GM21723 (cell line): ENCODE measurements at regions not wholly inside any gene's neighbourhood (a gene's known extent, or its start where the extent isn't known, plus 50 kb on each side); places are given as distances from the start of the nearest gene placed in this dataset.
"Not testable (repeated sequence)": the region's sequence is repeated elsewhere in the genome, so short reads cannot be mapped to it uniquely, and the experiment has no call there.

Experiments
- ATAC-seq: cut with Tn5 transposase; IDR thresholded peaks from one replicate; pipeline ENCODE4 v1.9.1; 2021; ENCODE audit warnings: mild to moderate bottlenecking, moderate library complexity; ENCODE audit not compliant: unreplicated experiment

GRCh38 chr6:150764334-150765066 is 101.0 kb upstream of the MTHFD1L start:
- no peak for ATAC-seq

- ATAC-seq = peak; percentile 96
Measured at GRCh38 chr6:150765067-150765764, 100.3 kb upstream of the MTHFD1L start.

DNA sequence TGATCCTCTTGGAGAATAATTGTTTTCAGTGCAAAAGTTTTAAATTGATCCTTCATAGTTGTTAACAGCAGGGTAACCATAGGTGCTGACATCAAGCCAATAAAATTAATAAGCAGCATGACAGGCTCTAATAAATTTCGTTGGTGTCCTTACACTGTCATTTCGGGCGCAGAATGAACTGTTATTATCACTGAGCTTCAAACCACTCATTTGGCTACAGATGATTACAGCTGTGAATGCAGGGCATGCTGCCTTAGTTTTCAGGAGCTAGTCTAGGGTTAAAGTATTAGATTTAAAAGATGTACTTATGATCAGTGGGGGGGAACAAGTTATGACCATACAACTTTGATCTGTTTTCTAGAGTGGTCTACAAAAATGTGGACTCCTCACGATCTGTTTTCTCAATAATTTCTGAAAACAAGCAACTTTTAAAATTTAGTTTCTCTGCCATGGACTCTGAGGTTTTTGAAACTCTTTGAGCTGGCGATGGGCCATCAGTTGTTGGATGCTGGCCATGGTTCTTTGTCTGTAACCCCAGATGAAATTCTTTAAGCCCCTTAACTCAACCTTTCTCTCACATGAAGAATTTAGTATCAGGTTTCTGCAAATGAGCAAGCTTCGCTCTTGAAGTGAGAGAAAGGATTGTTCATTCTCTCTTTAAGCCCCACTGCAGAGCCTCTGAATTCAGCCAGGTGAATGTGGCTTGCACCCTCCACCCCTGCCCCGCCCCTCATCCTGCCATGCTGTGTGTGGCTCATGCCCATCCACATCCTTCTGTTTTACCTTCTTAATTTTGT is 99.1 kb upstream of the MTHFD1L start:
- no peak for ATAC-seq

GRCh38 chr6:150767161-150767560 is 98.3 kb upstream of the MTHFD1L start:
- ATAC-seq = no peak

DNA sequence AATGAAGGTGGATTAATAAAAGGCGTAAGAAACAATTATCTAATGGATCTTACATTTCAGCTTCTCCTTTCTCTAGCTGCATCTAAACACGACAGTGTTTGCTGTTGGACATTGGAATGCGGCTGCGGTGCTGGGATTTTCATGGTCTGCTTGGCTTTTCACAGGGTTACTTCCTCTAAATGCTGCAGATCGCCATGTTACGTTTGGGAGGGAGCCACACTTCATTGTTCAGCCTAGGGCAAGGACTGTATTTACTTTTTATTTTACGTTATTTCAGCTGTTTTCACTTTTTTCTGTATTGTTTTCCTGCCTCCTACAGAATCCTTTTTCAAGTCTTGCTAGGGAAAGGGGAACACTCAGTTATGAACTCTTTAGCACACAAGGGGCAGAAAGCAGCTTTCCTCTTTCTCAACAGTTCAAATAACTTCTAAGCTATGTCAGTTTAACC is 97.9 kb upstream of the MTHFD1L start:
- ATAC-seq = no peak

DNA sequence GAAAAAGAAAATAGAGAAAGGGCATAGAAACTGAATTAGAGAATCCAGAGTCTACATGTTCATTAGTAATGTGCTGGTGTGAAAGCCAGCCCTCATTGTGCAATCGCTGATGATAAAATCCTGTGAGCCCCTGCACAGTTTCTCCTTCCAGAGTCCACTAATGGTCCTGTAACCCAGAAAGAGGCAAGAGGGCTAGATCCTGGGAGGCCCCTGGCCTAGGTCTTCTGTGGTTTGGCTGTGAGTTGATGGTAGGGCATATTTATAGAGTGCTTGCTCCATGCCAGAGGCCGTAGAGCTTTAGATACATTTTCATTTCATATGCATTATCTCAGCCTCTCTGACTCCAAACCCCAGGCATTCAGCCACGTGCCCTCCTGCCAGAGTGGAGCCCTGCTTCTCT is 94.9 kb upstream of the MTHFD1L start:
- ATAC-seq = no peak

- no peak for ATAC-seq
Measured at GRCh38 chr6:150773969-150774368, 91.5 kb upstream of the MTHFD1L start.

DNA sequence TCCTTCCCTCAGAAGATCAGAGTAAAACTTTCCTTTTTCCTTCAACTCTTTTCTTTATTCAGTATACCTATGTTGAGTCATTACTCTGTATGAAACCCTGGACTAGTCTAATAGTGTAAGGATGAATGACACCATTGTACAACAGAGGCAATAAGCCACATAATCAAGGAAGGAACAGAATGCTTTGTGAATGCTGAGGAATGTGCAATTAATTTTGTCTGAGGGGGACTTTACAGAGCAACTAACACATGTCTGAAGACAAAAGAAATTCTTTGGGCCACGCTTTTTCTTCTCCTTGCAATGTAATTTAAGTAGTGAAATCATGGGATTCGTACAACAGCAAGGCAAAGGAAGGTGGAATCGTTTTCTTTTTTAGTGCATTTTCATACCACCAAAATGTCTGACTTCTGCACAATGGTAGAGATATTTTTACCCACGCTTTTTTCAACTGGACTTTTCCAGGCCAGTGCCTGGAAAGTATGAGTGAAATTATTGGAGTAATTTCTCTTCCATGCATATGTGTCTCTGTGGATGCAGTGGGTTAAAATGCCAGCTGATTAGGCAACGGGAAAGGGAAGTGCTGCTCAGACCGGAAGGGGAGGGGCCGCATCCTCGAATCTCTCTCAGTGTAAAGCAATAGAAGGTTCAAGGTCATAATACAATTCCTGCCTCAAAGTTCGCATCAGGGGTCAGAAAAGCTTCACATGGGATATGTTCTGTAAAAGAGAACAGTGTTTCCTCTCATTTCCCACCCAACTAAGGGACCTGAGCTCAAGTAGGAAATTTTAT is 89.9 kb upstream of the MTHFD1L start:
- no peak for ATAC-seq

- ATAC-seq = no peak
Measured at GRCh38 chr6:150777736-150778135, 87.8 kb upstream of the MTHFD1L start.

GRCh38 chr6:150783813-150784212 is 81.7 kb upstream of the MTHFD1L start:
- ATAC-seq = no peak

GRCh38 chr6:150787429-150787828 is 78.1 kb upstream of the MTHFD1L start:
- ATAC-seq = no peak

GRCh38 chr6:150788089-150788488 is 77.4 kb upstream of the MTHFD1L start:
- no peak for ATAC-seq

- ATAC-seq = not testable (repeated sequence)
Measured at GRCh38 chr6:150789906-150790305, 75.6 kb upstream of the MTHFD1L start.

DNA sequence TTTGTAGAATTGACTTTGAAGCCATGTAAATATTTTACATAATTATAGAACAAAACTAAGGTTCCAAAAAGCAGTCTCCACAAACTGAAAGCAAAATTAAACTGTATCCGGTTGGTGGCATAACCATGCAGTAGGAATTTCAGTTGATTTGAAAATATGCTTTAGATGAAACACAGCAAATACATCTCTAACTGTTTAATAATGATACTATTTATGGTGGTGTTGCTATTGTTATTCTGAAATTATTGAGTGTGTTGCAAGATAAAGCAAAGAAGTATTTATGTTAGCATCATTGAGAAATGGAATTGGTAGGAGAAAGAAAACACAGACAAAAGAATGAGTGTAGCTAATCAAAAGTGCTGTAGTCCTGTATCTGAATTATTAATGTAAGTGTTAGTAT is 73.8 kb upstream of the MTHFD1L start:
- ATAC-seq = no peak

DNA sequence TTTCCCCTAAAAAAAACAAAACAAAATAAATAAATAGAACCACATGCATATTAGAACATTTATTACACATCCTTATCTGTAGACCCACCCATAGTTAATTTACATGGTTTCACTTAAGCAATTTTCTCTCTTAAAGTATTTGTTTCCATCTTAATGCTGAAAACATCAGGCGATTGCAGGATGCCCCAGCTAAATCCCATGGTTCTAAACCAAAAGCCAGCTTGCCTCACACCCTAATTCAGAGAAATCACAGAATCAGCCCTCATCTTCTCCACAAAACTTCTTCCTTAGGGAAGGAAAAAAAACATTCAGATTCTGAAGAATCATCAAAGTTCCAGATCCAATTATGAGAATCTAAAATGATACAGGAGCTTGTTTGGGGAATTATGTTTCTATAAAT is 67.6 kb upstream of the MTHFD1L start:
- no peak for ATAC-seq

DNA sequence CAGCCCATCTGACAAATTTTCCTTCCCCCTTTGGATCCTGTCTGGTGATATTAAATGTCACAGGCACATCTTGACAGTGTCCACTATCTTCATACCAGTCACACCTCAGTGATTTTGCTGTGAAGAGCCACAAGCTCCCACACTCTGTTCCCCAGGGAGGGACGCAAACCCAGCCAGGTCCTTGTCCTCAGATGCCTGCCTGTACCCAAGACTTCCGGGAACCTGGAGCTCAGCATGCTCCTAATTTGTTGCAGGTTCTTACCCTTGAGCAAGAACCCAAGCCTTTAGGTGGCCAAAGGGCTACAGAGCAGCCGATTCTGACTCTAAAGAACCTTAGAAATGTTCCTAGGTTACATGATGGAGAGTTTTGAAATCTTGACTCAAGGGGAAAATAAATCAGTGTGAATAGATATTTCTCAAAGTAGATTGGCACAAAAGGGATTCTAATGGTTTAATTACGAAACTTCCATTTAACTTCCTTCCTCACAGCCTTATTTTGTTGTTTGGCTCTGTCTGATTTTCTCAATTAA is 66.2 kb upstream of the MTHFD1L start:
- ATAC-seq = no peak

DNA sequence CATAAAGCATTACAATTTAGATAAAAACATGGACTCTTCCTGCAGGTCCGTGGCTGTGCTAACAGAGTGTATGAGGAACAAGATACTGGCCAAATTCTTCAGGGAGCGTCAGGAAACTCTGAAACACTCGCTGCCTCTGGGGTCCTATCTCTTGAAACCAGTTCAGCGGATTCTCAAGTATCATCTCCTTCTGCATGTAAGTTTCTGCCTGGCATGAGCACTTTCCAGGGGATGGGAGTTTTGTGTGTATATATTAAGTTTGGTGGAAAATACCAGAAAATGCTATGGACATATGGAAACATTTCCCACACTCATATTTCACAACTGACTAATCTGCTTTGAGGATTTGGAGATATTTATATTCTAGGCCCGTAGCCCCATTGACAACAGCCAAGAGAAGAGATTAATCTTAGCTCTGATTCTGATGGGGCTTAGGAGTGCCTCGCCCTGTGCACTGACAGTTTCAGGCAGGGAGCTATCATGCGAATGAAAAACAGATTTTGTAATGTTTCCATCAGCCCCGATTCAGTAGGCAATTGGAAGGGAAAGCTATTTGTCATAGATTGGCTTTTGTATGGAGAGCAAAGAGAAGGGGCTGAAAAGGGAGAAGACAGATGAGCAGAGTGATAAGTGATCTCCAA is 64.7 kb upstream of the MTHFD1L start:
- ATAC-seq = no peak

DNA sequence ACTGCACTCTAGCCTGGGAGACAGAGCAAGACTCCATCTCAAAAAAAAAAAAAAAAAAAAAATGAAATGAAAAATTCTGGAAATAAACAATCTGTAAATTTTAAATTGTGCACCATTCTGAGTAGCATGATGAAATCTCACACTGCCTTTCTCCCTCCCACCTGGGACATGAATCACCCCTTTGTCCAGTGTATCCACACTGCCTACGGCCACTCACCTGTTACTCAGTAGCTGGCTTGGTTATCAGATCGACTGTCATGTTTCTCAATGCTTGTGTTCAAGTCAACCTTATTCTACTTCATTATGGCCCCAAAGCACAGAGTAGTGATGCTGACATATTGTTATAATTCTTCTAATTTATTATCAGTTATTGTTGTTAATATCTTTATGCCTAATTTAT is 58.7 kb upstream of the MTHFD1L start:
- no peak for ATAC-seq

- ATAC-seq = peak; percentile 48
Measured at GRCh38 chr6:150813319-150813992, 52.0 kb upstream of the MTHFD1L start.

- ATAC-seq = peak; percentile 59
Measured at GRCh38 chr6:150813993-150814359, 51.5 kb upstream of the MTHFD1L start.
